Panc1 (cell line): ENCODE measurements at regions not wholly inside any gene's neighbourhood (a gene's known extent, or its start where the extent isn't known, plus 50 kb on each side); places are given as distances from the start of the nearest gene placed in this dataset.

ENCODE experiments used
- CTCF ChIP-seq: fragments of 450-650 bp; IDR thresholded peaks from 2 replicates; pipeline ENCODE4 v1.5.1; 2017; ENCODE audit warnings: mild to moderate bottlenecking
- POLR2AphosphoS5 ChIP-seq: IDR thresholded peaks from 2 replicates; pipeline ENCODE4 v1.6.1; 2012; ENCODE audit warnings: mild to moderate bottlenecking, low read depth, low read length, moderate library complexity
- REST ChIP-seq, 2 experiments: IDR thresholded peaks; 2 replicates each; pipeline ENCODE4 v1.6.1; 2011 to 2012; ENCODE audit warnings: low read depth in 2 of 2, control low read depth in 1 of 2, low read length in 1 of 2, mild to moderate bottlenecking in 1 of 2, moderate library complexity in 1 of 2; ENCODE audit not compliant: insufficient read depth in 1 of 2
- SIN3A ChIP-seq: IDR thresholded peaks from 2 replicates; pipeline ENCODE4 v1.6.1; 2012; ENCODE audit warnings: low read depth, mild to moderate bottlenecking, low read length, moderate library complexity, borderline replicate concordance; ENCODE audit not compliant: insufficient read depth
- TCF7L2 ChIP-seq: IDR thresholded peaks from 2 replicates; pipeline ENCODE4 v1.6.1; 2011; ENCODE audit warnings: mild to moderate bottlenecking, low read depth, low read length, inconsistent platforms

GRCh38 chr12:118727979-118728366, 253.4 kb upstream of the SRRM4 start:
- TF ChIP-seq CTCF (no peak), POLR2AphosphoS5 (no peak), REST (IDR thresholded peaks at IDR 0.05; ENCODE audit: insufficient read depth in 1 of 2, low read depth in 2 of 2, low read length in 1 of 2) (no peak), TCF7L2 (no peak), SIN3A (no peak)
